Upper lobe of left lung (tissue), 4 donors: ENCODE measurements at regions not wholly inside any gene's neighbourhood (a gene's known extent, or its start where the extent isn't known, plus 50 kb on each side); places are given as distances from the start of the nearest gene placed in this dataset.

Experiments used
- CTCF ChIP-seq, 6 experiments: fragments of 450-650 bp in 4 of 6; fragments of 200-600 bp in 2 of 6; sonication (generic) in 2 of 6; IDR thresholded peaks; one replicate each; pipeline ENCODE4 v1.5.1; 2016 to 2019; ENCODE audit warnings: antibody characterized with exemption in 6 of 6
- EP300 ChIP-seq, 4 donors: sonication (generic); formaldehyde crosslinking; IDR thresholded peaks; one replicate each; pipeline ENCODE4 v1.5.1; 2017; ENCODE audit warnings: antibody characterized with exemption in 4 of 4, control low read depth in 2 of 4
- POLR2A ChIP-seq, 4 donors: fragments of 450-650 bp; IDR thresholded peaks; one replicate each; pipeline ENCODE4 v1.5.1; 2016 to 2017; ENCODE audit warnings: antibody characterized with exemption in 4 of 4, mild to moderate bottlenecking in 2 of 4
- POLR2AphosphoS5 ChIP-seq, 2 donors: sonication (generic); formaldehyde crosslinking; IDR thresholded peaks; one replicate each; pipeline ENCODE4 v1.5.1; 2017; ENCODE audit warnings: antibody characterized with exemption in 2 of 2

GRCh38 chr14:104332634-104333270 is 194.4 kb downstream of the KIF26A start:
- TF ChIP-seq CTCF (IDR thresholded peaks at IDR 0.05) (no peak), POLR2AphosphoS5 (IDR thresholded peaks at IDR 0.05) (no peak), POLR2A (IDR thresholded peaks at IDR 0.05) (no peak), EP300 (IDR thresholded peaks at IDR 0.05) (no peak)
